OCI-LY3 (cell line): ENCODE measurements at regions not wholly inside any gene's neighbourhood (a gene's known extent, or its start where the extent isn't known, plus 50 kb on each side); places are given as distances from the start of the nearest gene placed in this dataset.

ENCODE experiments used
- H2AFZ ChIP-seq: fragments of 200-600, 300-600 bp; shearing (Covaris generic); 2 replicates; pipeline ENCODE4 v1.6.0; 2014; ENCODE audit warnings: antibody characterized with exemption, low read depth, low read length
- H3K27ac ChIP-seq: fragments of 200-600, 300-600 bp; sonication (generic); 2 replicates; pipeline ENCODE4 v1.5.1; 2014; ENCODE audit warnings: mild to moderate bottlenecking, low read length, moderate library complexity, mixed read lengths
- H3K27me3 ChIP-seq: fragments of 200-600, 300-600 bp; sonication (generic); 2 replicates; pipeline ENCODE4 v1.6.1; 2014; ENCODE audit warnings: low read depth, low read length, mixed read lengths
- H3K36me3 ChIP-seq: fragments of 200-600, 300-600 bp; sonication (generic); replicated peaks from 2 replicates; pipeline ENCODE3; 2014; ENCODE audit warnings: low read depth, low read length, mixed read lengths
- H3K4me1 ChIP-seq: fragments of 300-600, 200-600 bp; sonication (generic); 2 replicates; pipeline ENCODE4 v1.6.1; 2014; ENCODE audit warnings: low read length, mixed read lengths
- H3K4me2 ChIP-seq: fragments of 200-600, 300-600 bp; sonication (generic); 2 replicates; pipeline ENCODE4 v1.6.1; 2014; ENCODE audit warnings: low read length, mixed read lengths
- H3K4me3 ChIP-seq: fragments of 300-600, 200-600 bp; sonication (generic); 2 replicates; pipeline ENCODE4 v1.5.1; 2014; ENCODE audit warnings: antibody characterized with exemption, mild to moderate bottlenecking, low read length, moderate library complexity
- H3K79me2 ChIP-seq: fragments of 300-600, 200-600 bp; shearing (Covaris generic); 2 replicates; pipeline ENCODE4 v1.6.1; 2014; ENCODE audit warnings: mild to moderate bottlenecking, low read length, mixed read lengths
- H3K9ac ChIP-seq: fragments of 300-600, 200-600 bp; shearing (Covaris generic); 2 replicates; pipeline ENCODE4 v1.6.0; 2014; ENCODE audit warnings: mild to moderate bottlenecking, low read length, moderate library complexity
- H3K9me3 ChIP-seq: fragments of 200-600, 300-600 bp; shearing (Covaris generic); 2 replicates; pipeline ENCODE4 v1.6.1; 2014; ENCODE audit warnings: low read length, mixed read lengths; ENCODE audit not compliant: insufficient read depth
- H4K20me1 ChIP-seq: fragments of 200-600, 300-600 bp; sonication (generic); 2 replicates; pipeline ENCODE4 v1.6.1; 2016; ENCODE audit warnings: low read length, mixed read lengths; ENCODE audit not compliant: insufficient read depth
- EZH2phosphoT487 ChIP-seq: fragments of 200-600 bp; shearing (Covaris generic); IDR thresholded peaks from 2 replicates; pipeline ENCODE4 v1.6.1; 2018; ENCODE audit warnings: antibody characterized with exemption, mixed run types, low read depth
- TF ChIP-seq, protein P1 (sequence below): fragments of 200-600, 300-600 bp; sonication (generic); IDR thresholded peaks from 2 replicates; pipeline ENCODE4 v1.5.1; 2014; ENCODE audit warnings: antibody characterized with exemption, low read length, low read depth

DNA sequence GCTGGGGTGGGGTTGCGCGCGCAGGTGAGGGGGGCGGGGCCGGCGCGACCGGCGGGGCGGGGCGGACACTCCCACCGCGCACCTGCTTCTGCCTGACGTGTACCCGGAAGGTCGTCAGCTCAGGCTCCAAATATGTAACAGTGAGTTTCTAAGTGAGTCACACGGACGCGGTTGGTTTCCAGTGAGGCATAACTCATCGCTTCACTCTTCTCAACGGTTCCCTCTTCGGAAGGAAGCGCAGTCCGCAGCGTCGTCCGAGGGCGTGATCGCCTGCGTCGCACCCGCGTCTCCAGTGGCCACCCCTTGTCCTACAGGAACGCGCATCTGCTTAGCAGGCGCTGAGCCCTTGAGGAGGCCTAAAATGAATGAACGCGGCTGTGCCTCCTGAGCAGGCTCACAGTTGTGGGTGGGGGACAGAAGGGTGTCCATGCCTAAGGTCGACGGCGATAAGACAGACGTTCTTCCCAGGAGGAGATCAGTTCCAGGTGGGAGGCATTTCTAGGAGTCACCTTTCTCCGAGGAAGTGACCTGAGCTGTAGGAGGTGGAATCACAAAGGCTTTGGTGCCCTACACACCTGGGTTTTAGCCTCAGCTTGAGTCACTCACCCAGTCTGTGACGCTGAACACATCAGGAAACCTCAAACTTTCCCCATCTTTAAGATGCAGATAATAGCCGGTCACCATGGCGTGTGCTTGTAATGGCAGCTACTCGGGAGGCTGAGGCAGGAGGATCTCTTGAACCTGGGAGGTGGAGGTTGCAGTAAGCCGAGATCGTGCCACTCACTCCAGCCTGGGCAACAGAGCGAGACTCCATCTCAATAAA, 50.9 kb upstream of the EZR start:
- Histone ChIP-seq H3K4me3 (peak overlapping the region; percentile 85), H3K4me2 (peak overlapping the region; percentile 100), H3K36me3 (no peaks in the 10 kb centered on the region), H3K9me3 (peaks cover 5% of the 10 kb centered on the region; the same call in 1 of the 2 replicates), H3K27ac (peak overlapping the region; percentile 97), H3K4me1 (peaks cover 53% of the 10 kb centered on the region), H3K27me3 (no peaks in the 10 kb centered on the region), H4K20me1 (no peaks in the 10 kb centered on the region), H3K9ac (peak overlapping the region; percentile 94), H3K79me2 (no peaks in the 10 kb centered on the region), H2AFZ (peak overlapping the region; percentile 92)
- TF ChIP-seq EZH2phosphoT487, result no peak
- TF ChIP-seq, protein P1, sequence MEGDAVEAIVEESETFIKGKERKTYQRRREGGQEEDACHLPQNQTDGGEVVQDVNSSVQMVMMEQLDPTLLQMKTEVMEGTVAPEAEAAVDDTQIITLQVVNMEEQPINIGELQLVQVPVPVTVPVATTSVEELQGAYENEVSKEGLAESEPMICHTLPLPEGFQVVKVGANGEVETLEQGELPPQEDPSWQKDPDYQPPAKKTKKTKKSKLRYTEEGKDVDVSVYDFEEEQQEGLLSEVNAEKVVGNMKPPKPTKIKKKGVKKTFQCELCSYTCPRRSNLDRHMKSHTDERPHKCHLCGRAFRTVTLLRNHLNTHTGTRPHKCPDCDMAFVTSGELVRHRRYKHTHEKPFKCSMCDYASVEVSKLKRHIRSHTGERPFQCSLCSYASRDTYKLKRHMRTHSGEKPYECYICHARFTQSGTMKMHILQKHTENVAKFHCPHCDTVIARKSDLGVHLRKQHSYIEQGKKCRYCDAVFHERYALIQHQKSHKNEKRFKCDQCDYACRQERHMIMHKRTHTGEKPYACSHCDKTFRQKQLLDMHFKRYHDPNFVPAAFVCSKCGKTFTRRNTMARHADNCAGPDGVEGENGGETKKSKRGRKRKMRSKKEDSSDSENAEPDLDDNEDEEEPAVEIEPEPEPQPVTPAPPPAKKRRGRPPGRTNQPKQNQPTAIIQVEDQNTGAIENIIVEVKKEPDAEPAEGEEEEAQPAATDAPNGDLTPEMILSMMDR, result 0 out of 2 replicates have a peak, but pooled peaks have one; percentile 7

DNA sequence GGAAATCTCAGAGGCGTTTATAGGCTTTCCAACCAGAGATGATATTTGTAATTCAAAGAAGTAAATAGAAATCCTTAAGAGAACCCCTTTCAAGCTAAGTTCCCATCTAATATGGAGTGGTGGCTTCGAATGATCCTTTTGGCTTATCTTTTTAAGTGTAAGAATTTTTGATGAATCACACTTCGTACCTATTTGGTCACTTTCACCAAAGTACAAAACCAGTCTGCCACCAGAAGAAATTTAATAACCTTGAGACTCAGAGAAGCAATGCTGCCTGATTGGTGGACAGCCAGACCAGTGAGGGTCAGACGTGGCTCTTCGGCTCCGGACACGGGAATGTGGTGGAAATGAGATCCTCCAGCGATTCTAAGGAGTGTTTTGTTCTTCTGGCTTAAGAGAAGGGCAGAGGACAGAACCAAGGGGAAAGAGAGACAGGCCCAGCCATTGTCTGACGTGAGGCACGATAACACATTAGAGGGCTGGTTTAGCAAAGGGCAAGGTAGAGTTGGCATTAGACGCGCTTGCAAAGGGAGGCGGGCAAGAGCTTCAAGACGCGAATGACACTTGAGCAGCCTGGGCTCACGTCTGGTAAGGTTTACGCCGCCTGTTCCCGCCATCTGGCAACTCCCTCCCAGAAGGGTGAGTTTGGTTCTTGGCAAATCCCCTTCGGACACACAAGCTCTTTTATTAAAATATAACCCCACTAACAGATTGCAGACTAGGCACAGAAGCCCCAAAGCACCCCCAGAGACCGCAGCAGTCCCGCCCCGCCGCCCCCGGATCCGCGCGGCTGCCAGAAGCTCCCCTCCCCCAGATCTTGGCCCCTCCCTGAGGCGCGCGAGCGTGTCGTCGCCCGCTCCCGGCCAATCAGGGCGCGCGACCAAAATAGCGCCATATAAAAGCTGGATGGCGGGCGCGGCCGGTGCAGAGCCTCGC, 50.0 kb upstream of the EZR start:
- Histone ChIP-seq H3K36me3 (no peaks in the 10 kb centered on the region), H3K4me2 (peak overlapping the region; percentile 61), H3K9me3 (peaks cover 5% of the 10 kb centered on the region; the same call in 1 of the 2 replicates), H3K79me2 (no peaks in the 10 kb centered on the region), H3K9ac (peak overlapping the region; percentile 67), H3K27me3 (no peaks in the 10 kb centered on the region), H3K4me3 (peak overlapping the region; percentile 73), H4K20me1 (no peaks in the 10 kb centered on the region), H3K4me1 (peaks cover 55% of the 10 kb centered on the region), H2AFZ (peak overlapping the region; percentile 47; the same call in 1 of the 2 replicates), H3K27ac (peak overlapping the region; percentile 87)
- TF ChIP-seq, protein P1, result no peak
- no peak for TF ChIP-seq EZH2phosphoT487
